ENCODE measurements at regions not wholly inside any gene's neighbourhood (a gene's known extent, or its start where the extent isn't known, plus 50 kb on each side); places are given as distances from the start of the nearest gene placed in this dataset.

DNA sequence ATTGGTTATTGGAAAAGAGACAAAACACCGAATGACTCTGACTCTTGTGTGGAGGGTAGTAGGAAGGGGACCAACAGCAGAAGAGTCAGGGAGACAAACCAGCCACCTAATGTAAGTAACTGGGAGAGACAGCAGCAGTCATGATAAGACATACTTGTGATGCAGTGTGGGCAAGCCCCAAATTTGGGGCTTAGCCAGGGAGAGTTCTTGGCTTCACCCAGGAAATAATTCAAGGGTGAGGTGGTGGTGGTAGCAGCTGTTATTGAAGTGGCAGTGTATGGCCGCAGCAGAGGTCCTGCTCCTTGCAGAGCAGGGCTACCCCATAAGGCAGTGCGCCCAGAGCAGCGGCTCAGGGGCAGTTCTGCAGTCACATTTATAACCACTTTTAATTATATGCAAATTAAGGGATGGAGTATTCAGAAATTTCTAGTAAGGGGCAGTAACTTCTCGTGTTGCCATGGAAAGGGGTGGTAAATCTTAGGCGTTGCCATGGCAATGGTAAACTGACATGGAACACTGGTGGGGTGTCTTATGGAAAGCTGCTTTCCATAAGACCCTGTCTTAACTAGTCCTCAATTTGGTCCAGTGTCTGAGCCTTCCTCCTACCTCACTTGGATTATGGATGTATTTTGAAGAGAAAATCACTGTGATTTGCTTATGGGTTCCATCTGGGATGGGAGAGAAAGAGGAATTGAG, 317.1 kb downstream of the PHKB start:
- intact Hi-C loops (cut with DNase I): no loop called here
- ATAC-seq (no peak), DNase-seq (ENCODE audit: missing footprints) (no peak)

DNA sequence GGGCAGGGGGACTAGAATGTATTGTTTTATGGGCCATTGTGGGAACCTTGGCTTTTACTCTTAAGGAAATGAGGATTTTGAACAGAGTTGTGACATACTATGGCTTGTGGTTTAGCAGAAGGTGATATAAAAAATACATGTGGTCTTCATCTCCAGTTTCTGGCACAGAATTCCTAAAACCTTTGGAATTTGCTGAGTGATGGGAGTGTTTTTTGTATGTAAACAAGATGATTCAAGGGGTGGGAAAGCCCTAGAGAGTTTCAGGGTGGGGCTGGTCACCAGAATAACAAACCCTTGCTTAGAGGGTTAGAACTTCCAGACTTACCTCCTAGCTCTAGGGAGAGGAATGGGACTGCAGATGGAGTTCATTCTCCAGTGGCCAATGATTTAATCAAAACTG, 316.1 kb downstream of the PHKB start:
- DNase-seq (ENCODE audit: missing footprints) (no peak), ATAC-seq (no peak)
- intact Hi-C loops (cut with DNase I): no loop called here

DNA sequence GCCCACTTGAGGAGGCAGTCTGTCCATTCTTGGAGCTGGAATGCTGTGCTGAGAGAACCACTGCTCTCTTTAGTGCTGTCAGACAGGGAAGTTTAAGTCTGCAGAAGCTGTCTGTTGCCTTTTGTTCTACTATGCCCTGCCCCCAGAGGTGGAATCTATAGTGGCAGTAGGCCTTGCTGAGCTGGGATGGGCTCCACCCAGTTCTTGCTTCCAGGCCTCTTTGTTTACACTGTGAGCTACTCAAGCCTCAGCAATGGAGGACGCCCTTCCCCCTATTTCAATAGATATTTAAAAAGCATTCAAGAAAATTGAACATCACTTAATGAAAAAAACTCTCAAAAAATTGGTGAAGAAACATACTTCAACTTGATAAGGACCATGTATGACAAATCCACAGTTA, 313.5 kb downstream of the PHKB start:
- no peak for DNase-seq (ENCODE audit: missing footprints)
- no peak for ATAC-seq
- intact Hi-C loops (cut with DNase I): no loop called here

DNA sequence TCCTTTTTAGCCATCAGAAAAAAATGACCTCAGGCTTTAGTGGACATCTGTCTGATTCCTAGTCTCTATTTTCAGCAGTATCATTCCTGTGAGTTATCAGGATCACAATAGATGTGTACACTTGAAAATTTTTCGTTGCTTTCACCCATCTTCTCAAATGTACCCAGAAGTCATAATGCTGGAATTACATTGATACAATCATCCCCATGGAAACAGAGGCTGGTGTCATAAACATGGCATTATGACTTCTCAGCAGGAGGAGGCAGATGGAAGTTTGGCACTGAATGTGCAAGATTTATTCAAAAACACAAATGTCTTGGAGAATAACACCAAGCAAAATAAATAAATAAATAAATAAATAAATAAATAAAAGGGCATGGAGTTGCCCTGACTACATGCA, 292.5 kb downstream of the PHKB start:
- intact Hi-C loops (cut with DNase I): no loop called here
- no peak for DNase-seq (ENCODE audit: missing footprints)
- ATAC-seq: no peak
